ENCODE measurements at regions not wholly inside any gene's neighbourhood (a gene's known extent, or its start where the extent isn't known, plus 50 kb on each side); places are given as distances from the start of the nearest gene placed in this dataset.

GRCh38 chr7:18145160-18145559, 117.5 kb upstream of the PRPS1L1 start:
- intact Hi-C loops (cut with DNase I) = no loop called here
- DNase-seq (ENCODE audit: low spot score) (no peak), ATAC-seq (no peak)

DNA sequence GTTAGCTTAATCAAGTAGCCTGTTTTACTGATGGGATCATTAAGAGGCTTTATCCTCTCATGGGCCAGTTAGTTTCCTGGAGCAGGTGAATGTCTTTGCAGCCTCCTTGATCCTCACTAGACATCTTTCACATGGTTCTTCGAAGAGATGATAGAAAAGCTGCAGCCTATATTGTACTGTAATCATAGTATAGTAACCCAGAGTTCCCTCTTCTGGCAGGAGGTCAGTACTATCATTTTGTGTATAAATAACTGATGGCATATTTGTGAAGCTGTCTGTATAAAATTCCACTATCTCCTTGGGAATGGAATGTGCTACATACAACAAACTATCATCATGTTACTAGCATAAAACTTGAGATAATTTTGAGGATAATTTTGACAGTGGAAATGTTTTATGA, 123.8 kb upstream of the PRPS1L1 start:
- ATAC-seq (no peak), DNase-seq (ENCODE audit: low spot score) (no peak)
- intact Hi-C loops (cut with DNase I) = no loop called here

- ATAC-seq (no peak), DNase-seq (ENCODE audit: low spot score) (no peak)
- intact Hi-C loops (cut with DNase I) = no loop called here
Observed at GRCh38 chr7:18153183-18153748, 125.6 kb upstream of the PRPS1L1 start.

DNA sequence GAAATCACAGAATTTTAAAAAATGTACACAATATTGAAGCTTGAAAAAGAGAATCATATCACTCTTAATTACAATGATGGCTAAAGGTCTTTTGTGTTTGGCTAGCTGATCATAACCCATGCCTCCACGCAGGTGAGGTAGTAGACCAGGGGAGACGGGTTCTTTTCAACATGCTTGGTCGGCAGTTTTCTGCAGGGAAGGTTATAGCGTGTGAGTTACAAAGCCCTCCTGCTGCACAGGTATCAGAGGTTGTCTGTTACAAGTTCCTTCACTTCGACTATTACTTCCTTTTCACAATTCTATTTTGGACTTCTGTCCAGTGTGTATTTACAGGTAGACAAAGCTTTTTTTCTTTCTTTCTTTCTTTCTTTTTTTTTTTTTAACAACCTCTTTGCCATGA, 127.1 kb upstream of the PRPS1L1 start:
- ATAC-seq (no peak), DNase-seq (ENCODE audit: low spot score) (no peak)
- intact Hi-C loops (cut with DNase I) = no loop called here

DNA sequence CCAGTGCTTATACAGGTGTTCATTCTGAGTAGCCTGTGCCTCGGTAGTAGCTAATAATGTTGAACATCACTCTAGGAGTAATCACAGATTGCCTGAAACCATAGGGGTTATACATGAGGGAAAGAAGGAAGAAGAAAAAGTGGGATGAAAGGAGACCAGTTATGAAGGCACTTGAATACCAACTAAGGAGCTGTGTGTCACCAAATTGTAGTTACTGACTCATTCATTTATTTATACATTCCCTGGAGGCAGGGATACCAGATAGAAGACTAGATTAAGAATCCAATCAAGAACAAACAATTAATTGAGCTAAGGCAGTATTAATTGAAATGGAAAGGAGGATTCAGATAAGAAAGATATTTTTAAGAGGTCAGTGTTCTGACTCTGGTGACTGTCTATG, 129.6 kb upstream of the PRPS1L1 start:
- ATAC-seq (no peak), DNase-seq (ENCODE audit: low spot score) (no peak)
- intact Hi-C loops (cut with DNase I) = no loop called here

DNA sequence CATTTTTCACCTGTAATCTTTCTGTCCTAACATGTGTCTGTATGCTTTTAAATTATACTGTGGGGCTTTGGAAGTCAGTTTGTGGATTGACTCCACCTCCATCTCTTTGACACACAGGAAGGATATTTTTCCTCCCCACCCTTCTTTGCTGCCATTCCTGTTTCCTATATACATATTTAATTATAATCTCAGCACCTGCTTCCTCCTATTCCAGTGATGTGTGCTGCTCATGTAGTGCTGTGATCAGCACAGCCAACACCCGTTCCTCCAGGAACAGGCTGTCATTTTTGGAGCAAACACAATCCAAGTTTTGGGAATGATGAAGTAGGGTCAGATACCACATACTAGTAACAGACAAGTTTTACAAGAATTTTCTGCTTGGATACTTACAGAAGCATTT, 135.0 kb upstream of the PRPS1L1 start:
- intact Hi-C loops (cut with DNase I) = no loop called here
- ATAC-seq = no peak
- no peak for DNase-seq (ENCODE audit: low spot score)

GRCh38 chr7:18163091-18163490, 135.4 kb upstream of the PRPS1L1 start:
- ATAC-seq (no peak), DNase-seq (ENCODE audit: low spot score) (no peak)
- intact Hi-C loops (cut with DNase I) = no loop called here

- ATAC-seq = no peak
- DNase-seq (ENCODE audit: low spot score) = no peak
- intact Hi-C loops (cut with DNase I) = no loop called here
Observed at GRCh38 chr7:18165166-18165565, 137.5 kb upstream of the PRPS1L1 start.

DNA sequence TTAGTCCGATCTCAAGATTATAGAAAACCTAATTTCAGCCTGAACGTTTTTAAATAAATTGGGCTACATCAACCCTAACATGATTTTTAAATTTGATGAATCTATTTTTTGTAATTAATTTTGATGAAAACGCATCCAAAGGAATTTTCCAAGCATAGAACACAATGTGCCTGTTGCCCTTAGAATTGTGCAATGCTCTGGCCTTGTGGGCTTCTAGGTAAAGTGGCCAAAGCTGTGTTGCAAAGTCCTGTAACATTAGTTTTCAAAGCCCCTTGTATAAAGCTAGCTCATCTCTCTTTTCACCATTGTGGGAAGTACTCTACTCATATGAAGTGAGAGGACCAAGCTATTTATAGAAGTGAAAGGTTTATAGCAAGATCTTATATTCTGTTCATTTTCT, 138.4 kb upstream of the PRPS1L1 start:
- intact Hi-C loops (cut with DNase I) = no loop called here
- no peak for DNase-seq (ENCODE audit: low spot score)

DNA sequence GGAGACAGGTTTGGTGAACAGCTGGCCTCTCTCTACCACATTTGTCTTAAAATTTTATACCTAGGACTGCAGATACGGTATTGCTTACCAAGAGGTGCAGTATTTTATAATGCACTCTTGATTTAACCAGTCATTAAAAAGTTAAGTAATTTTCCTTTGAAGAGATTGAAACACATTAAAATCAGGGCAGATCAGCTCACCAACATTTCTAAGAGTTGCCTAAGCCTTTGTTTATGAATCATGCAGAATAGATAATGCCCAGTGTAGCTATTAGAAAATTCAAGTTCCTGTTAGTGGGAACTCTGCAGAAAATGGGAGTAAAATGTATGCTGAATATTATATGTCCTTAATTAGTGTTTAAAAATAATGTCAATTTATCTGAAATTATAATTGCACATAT, 140.2 kb upstream of the PRPS1L1 start:
- ATAC-seq (no peak), DNase-seq (ENCODE audit: low spot score) (no peak)
- intact Hi-C loops (cut with DNase I) = no loop called here

More for the DNA sequence above, 138.4 kb upstream of the PRPS1L1 start:
- no peak for ATAC-seq

GRCh38 chr7:18174996-18175395, 147.3 kb upstream of the PRPS1L1 start:
- DNase-seq (ENCODE audit: low spot score) (no peak), ATAC-seq (no peak)
- intact Hi-C loops (cut with DNase I) = no loop called here

DNA sequence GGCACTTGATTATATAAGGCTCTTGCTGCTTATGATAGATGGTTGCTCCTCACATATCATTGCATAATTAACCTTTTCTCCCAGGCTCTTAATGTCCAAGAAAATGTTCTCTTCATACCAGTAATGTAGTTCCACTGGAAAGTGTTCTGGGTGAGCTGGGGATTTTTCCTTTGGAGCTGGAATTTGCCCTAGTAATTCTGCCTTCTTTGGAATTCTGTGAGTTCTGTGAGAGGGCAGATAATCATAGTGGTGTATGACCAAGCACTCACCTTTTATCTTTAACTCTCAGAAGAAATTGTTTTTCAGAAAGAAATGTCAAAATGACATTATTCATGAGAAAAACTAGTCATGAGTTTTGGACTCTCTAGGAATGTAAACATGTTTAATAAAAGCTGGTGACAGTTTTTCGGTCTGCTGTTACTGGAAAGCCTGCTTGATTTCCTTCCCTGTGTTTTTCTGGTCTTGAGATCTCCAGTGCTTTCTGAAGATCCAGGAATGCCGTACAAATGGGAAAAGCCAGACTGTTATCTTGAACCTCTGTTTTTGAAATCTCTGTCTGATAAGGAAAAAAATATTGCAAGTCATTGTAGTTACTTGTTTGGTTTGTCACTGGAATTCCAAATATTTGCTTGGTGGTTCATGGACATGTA, 148.3 kb upstream of the PRPS1L1 start:
- no peak for DNase-seq (ENCODE audit: low spot score)
- ATAC-seq = no peak
- intact Hi-C loops (cut with DNase I) = no loop called here

GRCh38 chr7:18177129-18177814, 149.6 kb upstream of the PRPS1L1 start:
- ATAC-seq = no peak
- intact Hi-C loops (cut with DNase I) = no loop called here
- DNase-seq (ENCODE audit: low spot score) = no peak

GRCh38 chr7:18177815-18178660, 150.4 kb upstream of the PRPS1L1 start:
- intact Hi-C loops (cut with DNase I) = no loop called here

GRCh38 chr7:18179093-18179492, 151.4 kb upstream of the PRPS1L1 start:
- intact Hi-C loops (cut with DNase I) = no loop called here
- no peak for DNase-seq (ENCODE audit: low spot score)
- ATAC-seq = no peak

More at GRCh38 chr7:18177815-18178660, 150.4 kb upstream of the PRPS1L1 start:
- ATAC-seq (peak; percentile 67), DNase-seq (ENCODE audit: low spot score) (no peak)

DNA sequence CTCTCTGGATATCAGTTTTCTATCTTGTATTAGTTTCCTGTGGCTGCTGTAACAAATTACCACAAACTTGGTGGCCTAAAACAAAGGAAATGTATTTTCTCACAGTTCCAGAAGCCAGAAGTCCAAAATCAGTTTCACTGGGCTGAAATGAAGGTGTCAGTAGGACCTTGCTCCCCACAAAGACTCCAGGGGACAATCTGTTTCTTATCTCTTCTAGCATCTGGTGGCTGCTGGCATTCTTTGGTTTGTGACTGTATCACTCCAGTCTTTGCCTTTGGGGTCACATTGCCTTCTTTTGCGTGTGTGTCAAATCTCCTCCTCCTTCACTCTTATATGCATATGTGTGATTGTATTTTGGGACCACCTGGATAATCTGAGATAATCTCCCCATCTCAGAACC, 153.0 kb upstream of the PRPS1L1 start:
- no peak for DNase-seq (ENCODE audit: low spot score)
- intact Hi-C loops (cut with DNase I) = no loop called here
- ATAC-seq = no peak

GRCh38 chr7:18189500-18190126, 162.0 kb upstream of the PRPS1L1 start:
- intact Hi-C loops (cut with DNase I) = no loop called here
- no peak for ATAC-seq
- no peak for DNase-seq (ENCODE audit: low spot score)

DNA sequence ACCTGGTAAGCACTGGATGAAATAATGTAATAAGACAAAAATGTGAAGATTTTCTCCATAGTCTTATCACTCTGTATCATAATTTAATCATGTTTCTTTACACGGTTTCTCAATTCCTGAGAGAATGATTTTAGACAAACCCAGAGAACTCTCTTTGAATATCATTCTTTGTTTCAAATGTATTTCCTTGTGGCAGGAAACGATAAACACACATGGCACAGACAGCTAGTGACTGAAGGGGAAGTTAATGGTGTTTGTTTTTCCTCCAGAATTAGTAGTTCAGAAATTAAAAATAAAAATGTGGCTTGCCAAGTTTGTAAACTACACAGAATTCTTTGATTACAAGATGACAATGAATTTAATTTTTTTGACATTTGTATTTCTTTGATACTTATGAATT, 163.7 kb upstream of the PRPS1L1 start:
- DNase-seq (ENCODE audit: low spot score) (no peak), ATAC-seq (no peak)
- intact Hi-C loops (cut with DNase I) = no loop called here

- DNase-seq (ENCODE audit: low spot score) = no peak
- intact Hi-C loops (cut with DNase I) = no loop called here
- ATAC-seq = no peak
Observed at GRCh38 chr7:18191862-18192625, 164.4 kb upstream of the PRPS1L1 start.

Data from sciatic nerve (tissue), 2 donors.